Lower lobe of right lung (tissue), 2 donors: ENCODE measurements at regions not wholly inside any gene's neighbourhood (a gene's known extent, or its start where the extent isn't known, plus 50 kb on each side); places are given as distances from the start of the nearest gene placed in this dataset.

Source experiments
- ATAC-seq, 2 donors: fragments of 200-7000 bp; cut with Tn5 transposase; one replicate each; pipeline ENCODE4 v1.9.1; 2020 to 2022; ENCODE audit warnings: mild to moderate bottlenecking in 2 of 2, moderate library complexity in 2 of 2
- DNase-seq: peaks from one replicate; pipeline ENCODE4 v3.0.0-alpha.2; 2020
- H3K27ac ChIP-seq: fragments of 200-600 bp; one replicate; pipeline ENCODE4 v1.8.0; 2022
- H3K27me3 ChIP-seq: fragments of 200-600 bp; one replicate; pipeline ENCODE4 v1.8.0; 2022; ENCODE audit warnings: low read depth
- H3K36me3 ChIP-seq: fragments of 200-600 bp; one replicate; pipeline ENCODE4 v1.8.0; 2022; ENCODE audit warnings: mild to moderate bottlenecking
- H3K4me1 ChIP-seq: fragments of 200-600 bp; one replicate; pipeline ENCODE4 v1.8.0; 2022
- H3K4me3 ChIP-seq: fragments of 200-600 bp; one replicate; pipeline ENCODE4 v1.8.0; 2022; ENCODE audit warnings: mild to moderate bottlenecking
- H3K9me3 ChIP-seq: fragments of 200-600 bp; one replicate; pipeline ENCODE4 v1.8.0; 2022
- intact Hi-C: fragments of 100-400 bp; cut with DNase I; formaldehyde crosslinking; loops from one replicate; pipeline ENCODE4 v1.11.0; 2022
- TF ChIP-seq, protein P1 (sequence below): fragments of 200-600 bp; IDR thresholded peaks from one replicate; pipeline ENCODE4 v1.8.0; 2022; ENCODE audit warnings: antibody characterized with exemption, mild to moderate bottlenecking
- donor health status: DM: no; HTN: yes; CAD: no; lungs with severe emphysema.

DNA sequence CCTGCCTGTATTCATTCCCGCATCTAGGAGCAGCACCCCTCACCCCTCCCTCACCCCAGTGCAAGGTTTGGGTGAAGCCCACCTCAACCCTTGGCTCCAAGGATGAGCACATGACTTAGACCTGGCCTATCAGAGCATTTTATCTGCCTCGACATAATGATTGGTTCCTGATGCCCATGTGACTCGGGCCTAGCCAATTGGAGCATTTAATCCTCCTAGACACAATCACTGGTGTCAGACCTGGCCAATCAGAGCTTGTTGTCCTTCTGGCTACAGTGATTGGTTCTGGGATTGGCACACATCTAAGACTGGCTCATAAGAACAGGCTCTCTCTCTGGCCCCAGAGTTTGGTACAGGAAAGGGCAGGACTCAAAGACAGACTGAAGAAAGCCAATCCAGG, 73.1 kb upstream of the MYL2 start:
- H3K27me3 ChIP-seq, result peaks cover 13% of the 10 kb centered on the region
- ATAC-seq, result no peak
- intact Hi-C loops, result no loop called here
- no peak overlapping the region for H3K27ac ChIP-seq
- peaks cover 12% of the 10 kb centered on the region for H3K9me3 ChIP-seq
- no peak overlapping the region for H3K4me3 ChIP-seq
- no peak for DNase-seq
- no peaks in the 10 kb centered on the region for H3K36me3 ChIP-seq
- H3K4me1 ChIP-seq, result no peaks in the 10 kb centered on the region
- TF ChIP-seq, protein P1, sequence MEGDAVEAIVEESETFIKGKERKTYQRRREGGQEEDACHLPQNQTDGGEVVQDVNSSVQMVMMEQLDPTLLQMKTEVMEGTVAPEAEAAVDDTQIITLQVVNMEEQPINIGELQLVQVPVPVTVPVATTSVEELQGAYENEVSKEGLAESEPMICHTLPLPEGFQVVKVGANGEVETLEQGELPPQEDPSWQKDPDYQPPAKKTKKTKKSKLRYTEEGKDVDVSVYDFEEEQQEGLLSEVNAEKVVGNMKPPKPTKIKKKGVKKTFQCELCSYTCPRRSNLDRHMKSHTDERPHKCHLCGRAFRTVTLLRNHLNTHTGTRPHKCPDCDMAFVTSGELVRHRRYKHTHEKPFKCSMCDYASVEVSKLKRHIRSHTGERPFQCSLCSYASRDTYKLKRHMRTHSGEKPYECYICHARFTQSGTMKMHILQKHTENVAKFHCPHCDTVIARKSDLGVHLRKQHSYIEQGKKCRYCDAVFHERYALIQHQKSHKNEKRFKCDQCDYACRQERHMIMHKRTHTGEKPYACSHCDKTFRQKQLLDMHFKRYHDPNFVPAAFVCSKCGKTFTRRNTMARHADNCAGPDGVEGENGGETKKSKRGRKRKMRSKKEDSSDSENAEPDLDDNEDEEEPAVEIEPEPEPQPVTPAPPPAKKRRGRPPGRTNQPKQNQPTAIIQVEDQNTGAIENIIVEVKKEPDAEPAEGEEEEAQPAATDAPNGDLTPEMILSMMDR, result no peak

DNA sequence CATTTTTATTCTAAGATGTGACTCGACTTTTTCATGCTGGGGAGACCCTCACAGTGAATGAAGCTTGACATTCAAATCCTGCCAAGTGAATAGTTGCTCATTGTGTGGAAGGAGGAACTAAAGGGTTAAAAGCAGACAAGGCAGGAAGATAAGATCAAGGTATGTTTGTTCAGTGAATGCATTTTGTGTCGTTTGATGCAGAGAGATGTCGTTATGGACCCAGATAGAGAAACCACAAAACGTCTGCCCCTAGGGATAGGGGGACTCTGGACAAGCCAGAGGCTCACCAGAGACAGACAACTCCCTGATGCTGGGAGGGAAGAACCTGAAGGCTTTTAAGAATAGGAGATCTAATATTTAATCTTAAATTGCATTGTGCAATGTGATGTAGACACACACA, 72.5 kb upstream of the MYL2 start:
- H3K27ac ChIP-seq, result no peak overlapping the region
- peaks cover 13% of the 10 kb centered on the region for H3K27me3 ChIP-seq
- TF ChIP-seq, protein P1, result no peak
- intact Hi-C loops, result no loop called here
- H3K4me3 ChIP-seq, result no peak overlapping the region
- H3K4me1 ChIP-seq, result no peaks in the 10 kb centered on the region
- ATAC-seq (no peak), DNase-seq (no peak)
- H3K9me3 ChIP-seq, result peaks cover 8% of the 10 kb centered on the region
- no peaks in the 10 kb centered on the region for H3K36me3 ChIP-seq

DNA sequence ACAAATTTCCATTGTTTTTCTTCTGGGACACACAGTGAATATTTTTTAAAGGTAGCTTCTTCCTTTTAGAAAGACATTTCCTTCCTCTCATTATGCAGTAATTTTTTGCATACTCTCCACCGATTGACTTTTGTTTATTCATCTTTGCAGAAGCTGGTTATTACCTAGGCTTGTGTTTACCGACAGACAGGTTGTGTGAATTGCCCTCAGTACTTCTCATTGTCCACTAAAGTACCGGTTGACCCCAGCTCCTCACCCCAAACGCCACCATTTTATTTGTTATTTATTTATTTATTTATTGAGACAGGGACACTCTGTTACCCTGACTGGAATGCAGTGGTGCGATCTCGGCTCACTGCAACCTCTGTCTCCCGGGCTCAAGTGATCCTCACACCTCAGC, 63.4 kb upstream of the MYL2 start:
- Histone ChIP-seq H3K9me3 (no peaks in the 10 kb centered on the region), H3K27ac (no peak overlapping the region), H3K4me1 (no peaks in the 10 kb centered on the region), H3K4me3 (no peak overlapping the region), H3K27me3 (peaks cover 12% of the 10 kb centered on the region), H3K36me3 (no peaks in the 10 kb centered on the region)
- ATAC-seq (no peak), DNase-seq (no peak)
- TF ChIP-seq, protein P1, result no peak
- intact Hi-C loops, result no loop called here

DNA sequence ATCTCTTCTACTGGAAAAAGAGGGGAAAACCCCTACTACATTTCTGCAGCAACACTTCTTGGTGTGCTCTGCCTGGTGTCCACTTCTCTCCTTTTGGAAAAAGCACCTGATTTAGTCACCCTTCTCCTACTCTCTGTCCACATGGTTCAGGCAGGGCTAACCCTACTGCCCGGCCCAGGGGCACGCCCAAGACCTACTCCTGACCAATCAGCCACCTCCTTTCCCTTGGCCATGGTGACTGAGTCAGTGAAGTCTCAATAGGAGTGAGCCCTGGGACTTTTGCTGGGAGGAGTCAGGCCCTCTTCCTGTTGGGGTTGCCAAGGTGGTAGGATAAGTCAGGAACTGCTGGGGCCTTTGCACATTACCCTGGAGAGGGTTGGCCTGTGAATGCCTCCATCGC, 52.5 kb upstream of the MYL2 start:
- TF ChIP-seq, protein P1, result no peak
- ATAC-seq (no peak), DNase-seq (no peak)
- no peak overlapping the region for H3K4me3 ChIP-seq
- intact Hi-C loops, result no loop called here
- peaks cover 5% of the 10 kb centered on the region for H3K9me3 ChIP-seq
- H3K27ac ChIP-seq, result no peak overlapping the region
- no peaks in the 10 kb centered on the region for H3K36me3 ChIP-seq
- H3K4me1 ChIP-seq, result no peaks in the 10 kb centered on the region
- H3K27me3 ChIP-seq, result peaks cover 8% of the 10 kb centered on the region

DNA sequence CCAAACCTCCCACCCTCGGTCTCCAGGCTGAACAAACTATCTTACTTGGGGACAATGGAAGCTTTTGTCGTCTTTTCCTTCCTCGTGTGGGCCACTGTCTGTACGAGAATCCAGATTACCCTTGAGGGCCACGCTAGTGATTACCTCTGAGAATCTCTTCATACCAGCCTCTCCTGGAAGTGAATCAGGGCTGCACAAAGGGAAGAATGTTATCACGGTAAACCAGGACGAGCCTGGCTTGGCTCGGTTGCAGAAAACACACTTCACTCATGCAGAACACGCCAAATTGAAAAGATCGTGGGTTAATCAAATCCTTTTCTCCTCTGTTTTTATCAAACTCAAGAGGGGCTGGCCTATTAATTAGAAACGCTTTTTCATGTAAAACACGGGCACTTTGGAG, 51.6 kb upstream of the MYL2 start:
- no peaks in the 10 kb centered on the region for H3K4me1 ChIP-seq
- H3K9me3 ChIP-seq, result peaks cover 5% of the 10 kb centered on the region
- peaks cover 8% of the 10 kb centered on the region for H3K27me3 ChIP-seq
- TF ChIP-seq, protein P1, result no peak
- H3K36me3 ChIP-seq, result no peaks in the 10 kb centered on the region
- no peak overlapping the region for H3K27ac ChIP-seq
- intact Hi-C loops, result no loop called here
- no peak overlapping the region for H3K4me3 ChIP-seq
- no peak for DNase-seq
- no peak for ATAC-seq
